SK-N-MC (cell line): ENCODE measurements at regions not wholly inside any gene's neighbourhood (a gene's known extent, or its start where the extent isn't known, plus 50 kb on each side); places are given as distances from the start of the nearest gene placed in this dataset.

ENCODE experiments used
- EZH2 ChIP-seq: fragments of 200-600 bp; sonication (generic); IDR thresholded peaks from one replicate; pipeline ENCODE4 v1.6.1; 2017; ENCODE audit warnings: antibody characterized with exemption
- FOXP2 ChIP-seq: optimal IDR thresholded peaks from 2 replicates; pipeline ENCODE3; 2011; ENCODE audit warnings: mild to moderate bottlenecking, moderate library complexity; ENCODE audit not compliant: insufficient read depth; ENCODE audit errors: extremely low read length, control extremely low read depth
- POLR2AphosphoS5 ChIP-seq: IDR thresholded peaks from 2 replicates; pipeline ENCODE4 v1.6.1; 2012; ENCODE audit warnings: mild to moderate bottlenecking, low read depth, low read length, borderline replicate concordance

DNA sequence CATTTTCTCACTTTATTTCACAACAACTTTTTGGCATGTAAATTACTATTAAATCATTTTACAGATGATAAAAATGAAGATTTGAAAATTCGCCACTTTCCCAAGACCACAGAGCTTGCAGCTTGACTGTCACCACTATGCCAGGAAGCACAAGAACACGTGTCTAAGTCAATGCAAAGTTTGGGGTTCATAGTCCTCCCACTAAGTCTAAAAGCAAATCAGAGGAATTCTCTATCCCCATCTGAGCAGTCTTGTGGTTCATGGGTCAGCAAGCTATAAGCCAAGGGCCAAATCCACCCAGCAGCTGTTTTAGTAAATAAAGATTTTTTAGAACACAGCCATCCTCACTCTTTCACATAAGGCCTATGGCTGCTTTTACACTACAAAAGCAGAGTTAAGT is 833.3 kb upstream of the INTU start:
- TF ChIP-seq POLR2AphosphoS5 (no peak), EZH2 (no peak), FOXP2 (no peak)
